GM18873 (cell line): ENCODE measurements at regions not wholly inside any gene's neighbourhood (a gene's known extent, or its start where the extent isn't known, plus 50 kb on each side); places are given as distances from the start of the nearest gene placed in this dataset.
"Not testable (repeated sequence)": the region's sequence is repeated elsewhere in the genome, so short reads cannot be mapped to it uniquely, and the experiment has no call there.

ENCODE experiments used
- ATAC-seq: cut with Tn5 transposase; IDR thresholded peaks from one replicate; pipeline ENCODE4 v1.9.1; 2021; ENCODE audit warnings: mild to moderate bottlenecking, moderate library complexity, moderate number of reproducible peaks; ENCODE audit not compliant: unreplicated experiment, low FRiP score

- no peak for ATAC-seq
These were observed 496.7 kb downstream of the SLC6A15 start for GRCh38 chr12:84415946-84416345.

- no peak for ATAC-seq
These were observed 498.9 kb downstream of the SLC6A15 start for GRCh38 chr12:84413656-84414055.

DNA sequence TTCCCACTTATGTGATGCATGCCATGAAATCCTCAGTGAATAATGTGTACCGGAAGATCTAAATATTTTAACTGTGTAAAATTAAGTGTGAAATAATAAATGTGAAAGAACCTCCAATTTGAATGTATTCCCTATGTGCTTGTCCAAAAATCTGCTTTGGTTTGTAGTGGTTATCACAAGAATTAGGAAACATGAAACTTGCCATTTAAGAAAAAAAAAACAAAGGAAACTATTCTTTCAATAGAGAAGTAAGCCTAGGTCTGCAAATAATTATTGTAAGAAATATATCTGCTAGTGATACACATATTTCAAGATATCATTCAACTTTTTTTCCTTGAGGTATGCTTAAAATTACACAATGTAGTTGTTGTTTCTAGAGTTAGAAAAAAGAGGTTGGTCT, 500.4 kb downstream of the SLC6A15 start:
- no peak for ATAC-seq

GRCh38 chr12:84411031-84411430, 501.6 kb downstream of the SLC6A15 start:
- no peak for ATAC-seq

DNA sequence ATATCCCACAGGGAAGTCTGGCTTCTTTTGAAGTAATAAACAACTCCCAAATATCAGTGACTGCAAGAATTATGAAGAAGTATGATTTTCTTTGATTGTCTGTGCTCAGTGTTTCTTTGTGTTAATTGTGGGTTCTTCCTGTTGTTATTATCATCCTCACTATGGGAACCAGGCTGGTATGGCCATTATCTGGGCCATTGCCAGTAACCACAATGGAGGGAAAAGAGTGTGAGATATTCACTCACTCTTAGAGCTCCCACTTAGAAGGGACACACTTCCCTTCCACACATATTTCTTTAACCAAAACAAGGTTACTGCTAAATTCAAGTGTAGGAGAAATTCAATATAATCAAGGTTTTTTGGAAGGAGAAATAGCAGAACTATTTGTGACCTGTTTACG, 503.7 kb downstream of the SLC6A15 start:
- no peak for ATAC-seq

- not testable (repeated sequence) for ATAC-seq
These were observed 505.9 kb downstream of the SLC6A15 start for GRCh38 chr12:84406720-84407119.

- no peak for ATAC-seq
These were observed 514.8 kb downstream of the SLC6A15 start for GRCh38 chr12:84397846-84398245.

- no peak for ATAC-seq
These were observed 515.3 kb downstream of the SLC6A15 start for GRCh38 chr12:84397263-84397662.

DNA sequence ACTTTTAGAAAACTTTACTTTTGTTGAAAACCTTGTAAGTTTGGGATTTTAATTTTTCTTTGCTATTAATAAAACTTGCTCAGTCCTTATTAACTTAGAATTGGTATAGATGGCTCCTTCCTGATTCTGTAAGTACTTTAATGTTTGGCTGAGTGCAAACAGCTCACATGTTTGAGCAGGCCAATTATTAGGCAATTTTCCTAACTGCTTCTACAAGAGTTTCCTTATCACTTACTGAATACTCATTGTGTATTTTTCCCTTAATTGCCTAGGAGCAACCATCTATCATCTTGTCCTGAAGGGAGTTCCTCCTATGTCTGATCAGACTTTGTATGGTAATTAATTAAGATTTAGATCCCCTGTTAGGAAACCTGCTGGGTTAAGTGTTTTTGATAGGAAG, 521.4 kb downstream of the SLC6A15 start:
- ATAC-seq, result not testable (repeated sequence)

DNA sequence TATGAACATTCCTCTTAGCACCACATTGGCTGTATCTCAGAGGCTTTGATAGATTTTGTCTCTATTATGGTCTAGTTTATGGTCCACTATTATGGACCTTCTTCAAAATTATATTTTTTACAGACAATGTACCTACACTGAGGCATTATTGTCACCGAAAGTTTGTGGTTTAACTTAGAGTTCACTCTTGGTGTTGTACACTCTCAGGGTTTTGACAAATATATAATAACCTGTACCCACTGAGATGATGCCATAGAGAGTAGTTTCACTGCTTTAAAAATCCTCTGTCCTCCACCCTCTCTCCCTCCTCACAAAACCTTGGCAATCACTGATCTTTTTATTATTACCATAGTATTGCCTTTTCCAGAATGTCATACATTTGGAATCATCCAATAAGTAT, 528.2 kb downstream of the SLC6A15 start:
- ATAC-seq, result no peak

GRCh38 chr12:84382486-84382885, 530.1 kb downstream of the SLC6A15 start:
- not testable (repeated sequence) for ATAC-seq

- no peak for ATAC-seq
These were observed 536.3 kb downstream of the SLC6A15 start for GRCh38 chr12:84376320-84376719.

DNA sequence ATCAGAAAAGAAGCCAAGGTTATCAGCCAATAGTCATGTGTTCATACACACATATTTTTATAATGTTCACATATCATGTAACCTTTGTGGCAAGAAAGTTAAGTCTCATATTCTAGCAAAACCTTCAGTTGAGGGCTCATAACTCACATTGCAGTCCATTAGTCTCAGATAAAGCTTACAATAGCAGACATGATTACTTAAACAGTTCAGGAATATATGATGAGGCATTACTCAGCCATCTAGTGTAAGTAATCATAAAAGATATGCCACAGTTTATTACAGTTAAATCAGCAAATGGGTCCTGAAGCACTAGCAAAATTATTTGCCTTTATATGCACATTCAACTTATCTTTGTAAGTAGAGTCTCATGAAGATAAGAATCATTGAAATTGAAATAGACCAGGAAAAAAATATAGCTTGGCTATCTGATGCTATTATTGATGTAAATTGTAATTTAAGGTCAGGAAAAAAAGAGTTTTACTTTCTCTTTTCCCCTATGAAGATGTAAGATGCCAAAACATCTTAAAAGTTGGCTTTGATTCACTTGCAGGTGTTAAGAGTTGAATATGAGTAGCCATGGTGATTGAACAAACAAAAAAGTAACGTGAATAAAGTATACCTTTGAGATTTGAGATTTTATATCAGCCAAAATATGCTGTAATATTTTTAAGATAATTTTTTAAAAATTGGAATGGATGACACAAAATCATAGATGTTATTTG, 537.0 kb downstream of the SLC6A15 start:
- ATAC-seq, result no peak

DNA sequence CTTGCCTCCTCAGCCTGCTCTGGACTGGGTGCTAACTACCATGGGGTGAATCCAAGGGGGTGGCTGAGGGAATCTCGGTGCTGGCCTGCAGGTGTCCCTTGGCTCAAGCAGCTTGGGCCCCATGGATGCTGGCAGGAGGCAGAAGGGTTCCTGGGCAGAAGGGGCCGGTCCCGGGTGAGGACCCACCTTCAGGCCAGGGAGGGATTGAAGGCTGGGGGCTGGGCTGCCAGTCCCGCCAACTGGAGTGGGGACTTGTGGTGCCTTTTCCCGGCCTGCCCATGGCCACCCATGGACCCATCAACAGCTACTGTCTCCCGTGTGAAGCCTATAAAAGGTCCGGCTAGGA, 550.1 kb downstream of the SLC6A15 start:
- no peak for ATAC-seq

- no peak for ATAC-seq
These were observed 550.7 kb downstream of the SLC6A15 start for GRCh38 chr12:84361651-84362551.

DNA sequence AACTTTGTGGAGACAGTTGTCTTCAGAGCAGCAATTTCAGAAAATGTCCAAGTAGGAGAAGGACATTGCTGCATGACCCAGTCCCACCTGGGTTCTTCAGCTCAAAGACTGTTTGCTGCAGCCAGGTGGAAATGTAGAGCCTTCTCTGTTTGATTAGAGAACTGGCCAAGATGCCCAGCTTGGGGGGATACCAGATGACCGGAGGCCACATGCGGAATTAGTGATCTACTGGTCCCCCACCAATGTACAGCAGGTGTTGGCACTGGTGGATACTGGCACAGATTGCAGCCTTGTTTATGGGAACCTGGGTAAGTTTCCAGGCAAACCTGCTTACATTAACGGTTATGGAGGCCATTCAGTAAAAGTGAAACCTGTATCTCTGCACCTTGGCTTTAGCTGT, 555.3 kb downstream of the SLC6A15 start:
- ATAC-seq, result no peak

GRCh38 chr12:84356224-84356623, 556.4 kb downstream of the SLC6A15 start:
- ATAC-seq, result no peak

DNA sequence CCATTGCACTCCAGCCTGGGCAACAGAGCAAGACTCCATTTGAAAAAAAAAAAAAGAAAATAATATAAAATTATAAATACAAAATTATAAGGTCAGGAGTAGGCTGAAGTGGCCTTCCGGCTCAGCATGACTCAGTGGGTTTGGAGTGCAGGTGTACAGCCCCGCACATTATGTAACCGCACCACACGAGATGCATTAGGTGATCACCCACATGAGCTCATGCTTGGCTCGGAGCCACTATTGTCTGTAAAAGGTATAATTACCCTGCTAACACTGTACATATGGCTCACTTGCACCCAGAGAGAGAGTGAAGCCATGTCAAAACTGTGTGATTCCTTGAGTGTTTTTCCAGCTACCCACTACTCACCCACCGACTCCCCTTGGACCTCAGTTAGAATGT, 557.0 kb downstream of the SLC6A15 start:
- ATAC-seq, result no peak

GRCh38 chr12:84348582-84348981, 564.0 kb downstream of the SLC6A15 start:
- ATAC-seq, result no peak

DNA sequence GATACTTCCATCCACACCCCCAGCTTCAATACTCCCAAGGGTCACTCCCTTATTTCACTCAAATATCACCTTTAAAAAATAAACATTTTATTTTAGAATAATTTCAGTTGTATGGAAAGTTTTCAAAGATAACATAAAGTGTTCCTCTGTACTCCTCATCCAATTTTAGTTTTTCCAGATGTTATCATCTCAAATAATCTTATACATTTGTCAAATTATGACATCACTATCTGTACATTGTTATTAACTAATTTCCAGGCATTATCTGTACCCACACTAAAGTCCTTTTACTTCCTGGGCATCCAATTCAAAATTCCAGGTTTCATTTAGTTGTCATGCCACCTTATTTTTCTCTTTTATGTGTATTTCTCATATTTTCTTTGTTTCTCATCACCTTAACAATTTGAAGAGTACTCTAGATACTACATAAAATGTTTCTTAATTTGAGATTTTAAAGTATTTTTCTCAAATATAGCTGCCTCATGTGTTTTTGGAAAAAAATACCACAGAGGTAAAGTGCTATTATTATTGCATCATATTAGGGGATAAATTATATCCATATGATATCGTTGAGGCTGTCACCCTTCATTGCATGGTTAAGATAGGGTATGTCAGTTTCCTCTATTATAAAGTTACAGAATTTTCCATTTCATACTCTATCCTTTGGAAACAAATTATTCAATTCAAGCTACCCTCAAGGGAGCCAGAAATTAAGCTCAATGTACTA, 571.0 kb downstream of the SLC6A15 start:
- ATAC-seq, result no peak

DNA sequence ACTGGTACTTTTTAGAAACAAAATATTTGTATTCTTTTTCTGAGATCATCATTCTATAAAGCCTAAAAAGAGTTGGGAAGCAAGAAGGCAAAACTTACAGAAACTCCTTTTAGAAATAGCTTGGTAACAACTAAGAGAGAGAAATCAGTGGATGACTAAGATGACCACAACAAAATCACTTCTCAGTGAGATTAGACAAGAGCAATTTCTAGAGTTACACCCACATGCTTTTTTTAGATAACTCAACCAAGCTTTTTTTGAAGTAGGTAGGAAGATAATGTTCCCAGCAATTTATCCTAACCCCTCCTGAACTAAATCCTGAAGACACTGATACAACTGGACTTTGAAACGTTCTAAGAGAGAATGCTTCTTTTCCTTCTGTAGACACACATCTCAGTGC, 576.4 kb downstream of the SLC6A15 start:
- ATAC-seq, result no peak
